ENCODE measurements at regions not wholly inside any gene's neighbourhood (a gene's known extent, or its start where the extent isn't known, plus 50 kb on each side); places are given as distances from the start of the nearest gene placed in this dataset.

GRCh38 chr3:94472511-94472910 is 409.6 kb downstream of the NSUN3 start:
- TF ChIP-seq CTCF (IDR thresholded peaks at IDR 0.05) = no peak
- no peak for TF ChIP-seq POLR2A (IDR thresholded peaks at IDR 0.05)
- no peak for TF ChIP-seq POLR2AphosphoS5 (IDR thresholded peaks at IDR 0.05)
- no peak for TF ChIP-seq EP300 (IDR thresholded peaks at IDR 0.05)
